ENCODE measurements at regions not wholly inside any gene's neighbourhood (a gene's known extent, or its start where the extent isn't known, plus 50 kb on each side); places are given as distances from the start of the nearest gene placed in this dataset.

DNA sequence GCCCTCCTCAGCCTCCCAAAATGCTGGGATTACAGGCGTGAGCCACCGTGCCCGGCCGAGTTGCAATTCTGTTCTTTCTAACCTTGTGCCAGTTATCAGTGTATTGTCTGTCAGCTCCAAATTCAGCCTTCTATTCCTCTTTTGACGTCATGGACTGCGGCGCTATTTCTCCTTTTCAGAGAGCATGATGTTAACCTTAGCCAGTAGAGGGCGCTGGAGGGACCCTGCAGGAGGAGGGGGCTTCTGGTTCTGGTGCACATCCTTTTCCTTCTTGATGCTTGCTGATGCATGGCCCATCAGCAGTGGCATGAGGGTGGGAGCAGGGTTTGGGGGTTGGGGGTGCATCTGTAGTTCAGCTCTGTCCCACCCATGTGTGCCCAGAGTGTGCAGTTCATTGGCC, 179.3 kb upstream of the RMST start:
- no peak for DNase-seq
- H3K27ac ChIP-seq (ENCODE audit: insufficient read depth, low read length, poor library complexity, severe bottlenecking): no peak overlapping the region
- H3K36me3 ChIP-seq (ENCODE audit: control insufficient read depth, insufficient read depth, low read length): no peaks in the 10 kb centered on the region
- no peak overlapping the region for H3K4me3 ChIP-seq (ENCODE audit: insufficient read depth, low read depth, low read length, poor library complexity, severe bottlenecking)
- H3K4me1 ChIP-seq (ENCODE audit: control insufficient read depth, insufficient read depth, low read length, poor library complexity, severe bottlenecking): no peaks in the 10 kb centered on the region
- H3K9me3 ChIP-seq (ENCODE audit: control insufficient read depth, low read length): no peaks in the 10 kb centered on the region
- no peaks in the 10 kb centered on the region for H3K27me3 ChIP-seq (replicated peaks; ENCODE audit: control insufficient read depth, insufficient read depth, low read length, poor library complexity, severe bottlenecking)

DNA sequence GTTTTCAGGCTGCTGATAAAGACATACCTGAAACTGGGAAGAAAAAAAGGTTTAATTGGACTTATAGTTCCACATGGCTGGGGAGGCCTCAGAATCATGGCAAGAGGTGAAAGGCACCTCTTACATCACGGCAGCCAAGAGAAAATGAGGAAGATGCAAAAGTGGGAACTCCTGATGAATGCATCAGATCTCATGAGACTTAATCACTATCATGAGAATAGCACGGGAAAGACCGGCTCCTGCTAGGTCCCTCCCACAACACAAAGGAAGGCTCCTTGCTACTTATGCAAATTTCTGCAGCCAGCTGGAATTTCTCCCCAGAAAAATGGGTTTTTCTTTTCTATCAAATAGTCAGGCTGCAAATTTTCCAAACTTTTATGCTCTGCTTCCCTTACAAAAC, 174.1 kb upstream of the RMST start:
- DNase-seq: no peak
- no peak overlapping the region for H3K4me3 ChIP-seq (ENCODE audit: insufficient read depth, low read depth, low read length, poor library complexity, severe bottlenecking)
- H3K36me3 ChIP-seq (ENCODE audit: control insufficient read depth, insufficient read depth, low read length): no peaks in the 10 kb centered on the region
- no peak overlapping the region for H3K27ac ChIP-seq (ENCODE audit: insufficient read depth, low read length, poor library complexity, severe bottlenecking)
- H3K9me3 ChIP-seq (ENCODE audit: control insufficient read depth, low read length): no peaks in the 10 kb centered on the region
- H3K27me3 ChIP-seq (replicated peaks; ENCODE audit: control insufficient read depth, insufficient read depth, low read length, poor library complexity, severe bottlenecking): no peaks in the 10 kb centered on the region
- H3K4me1 ChIP-seq (ENCODE audit: control insufficient read depth, insufficient read depth, low read length, poor library complexity, severe bottlenecking): no peaks in the 10 kb centered on the region

DNA sequence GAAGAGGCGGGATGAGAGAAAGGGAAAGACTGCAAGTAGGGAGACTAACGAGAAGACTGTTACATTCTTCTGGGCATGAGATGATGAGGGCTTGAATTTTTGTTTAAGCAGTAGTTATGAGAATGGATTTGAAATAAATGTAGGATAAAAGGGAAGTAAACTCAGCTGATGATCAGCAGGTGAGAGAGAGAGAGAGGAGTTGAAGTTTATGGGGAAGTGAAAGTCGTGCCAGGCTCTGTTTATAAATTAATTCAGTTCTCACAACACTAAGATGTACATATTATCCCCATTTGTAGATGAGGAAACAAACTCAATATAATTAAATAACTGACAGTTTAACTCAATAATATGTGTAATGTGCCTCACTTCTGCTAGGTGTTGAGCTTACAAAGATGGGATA, 170.0 kb upstream of the RMST start:
- Histone ChIP-seq H3K4me3 (ENCODE audit: insufficient read depth, low read depth, low read length, poor library complexity, severe bottlenecking) (no peak overlapping the region), H3K4me1 (ENCODE audit: control insufficient read depth, insufficient read depth, low read length, poor library complexity, severe bottlenecking) (no peaks in the 10 kb centered on the region), H3K9me3 (ENCODE audit: control insufficient read depth, low read length) (no peaks in the 10 kb centered on the region), H3K36me3 (ENCODE audit: control insufficient read depth, insufficient read depth, low read length) (no peaks in the 10 kb centered on the region), H3K27ac (ENCODE audit: insufficient read depth, low read length, poor library complexity, severe bottlenecking) (no peak overlapping the region), H3K27me3 (replicated peaks; ENCODE audit: control insufficient read depth, insufficient read depth, low read length, poor library complexity, severe bottlenecking) (no peaks in the 10 kb centered on the region)
- no peak for DNase-seq

DNA sequence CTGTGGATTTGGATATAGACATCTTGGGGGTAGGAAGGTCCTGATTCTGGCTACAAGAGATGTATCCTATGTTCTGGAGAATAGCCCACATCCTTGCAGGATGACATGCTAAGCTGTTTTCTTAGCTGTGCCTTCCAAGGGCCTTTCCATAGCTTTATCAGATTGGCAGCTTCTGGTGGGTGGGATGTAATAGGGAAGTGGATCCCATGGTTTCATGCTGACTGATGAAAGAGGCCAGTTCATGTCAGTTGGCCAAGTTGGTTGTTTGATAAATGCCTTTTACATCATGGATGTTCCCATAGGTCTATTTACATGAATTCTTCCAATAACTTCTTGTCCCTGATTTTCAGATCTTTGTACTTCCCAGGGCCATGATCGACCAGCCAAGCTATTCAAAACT, 169.1 kb upstream of the RMST start:
- DNase-seq: no peak
- Histone ChIP-seq H3K27ac (ENCODE audit: insufficient read depth, low read length, poor library complexity, severe bottlenecking) (no peak overlapping the region), H3K4me3 (ENCODE audit: insufficient read depth, low read depth, low read length, poor library complexity, severe bottlenecking) (no peak overlapping the region), H3K27me3 (replicated peaks; ENCODE audit: control insufficient read depth, insufficient read depth, low read length, poor library complexity, severe bottlenecking) (no peaks in the 10 kb centered on the region), H3K36me3 (ENCODE audit: control insufficient read depth, insufficient read depth, low read length) (no peaks in the 10 kb centered on the region), H3K9me3 (ENCODE audit: control insufficient read depth, low read length) (no peaks in the 10 kb centered on the region), H3K4me1 (ENCODE audit: control insufficient read depth, insufficient read depth, low read length, poor library complexity, severe bottlenecking) (no peaks in the 10 kb centered on the region)

DNA sequence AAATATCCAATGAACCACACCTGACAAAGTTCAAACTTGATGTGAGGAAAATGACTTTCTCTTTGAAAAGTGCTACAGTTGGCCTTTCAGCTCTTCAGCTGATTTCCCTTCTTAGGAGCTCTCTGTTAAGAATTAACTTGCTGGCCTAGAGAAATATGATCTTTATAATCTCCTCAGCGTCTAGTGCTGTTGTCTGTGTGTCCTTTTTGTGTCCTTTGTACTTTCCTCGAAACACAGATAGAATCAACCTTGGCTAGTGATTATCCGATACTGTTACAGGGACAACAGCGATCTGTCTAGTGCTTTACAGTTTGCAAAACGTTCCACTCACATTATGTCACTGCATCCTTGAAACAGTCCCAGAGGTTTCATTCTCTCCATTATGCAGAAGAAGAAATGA, 162.8 kb upstream of the RMST start:
- H3K9me3 ChIP-seq (ENCODE audit: control insufficient read depth, low read length): no peaks in the 10 kb centered on the region
- no peaks in the 10 kb centered on the region for H3K27me3 ChIP-seq (replicated peaks; ENCODE audit: control insufficient read depth, insufficient read depth, low read length, poor library complexity, severe bottlenecking)
- H3K36me3 ChIP-seq (ENCODE audit: control insufficient read depth, insufficient read depth, low read length): no peaks in the 10 kb centered on the region
- H3K4me1 ChIP-seq (ENCODE audit: control insufficient read depth, insufficient read depth, low read length, poor library complexity, severe bottlenecking): no peaks in the 10 kb centered on the region
- H3K27ac ChIP-seq (ENCODE audit: insufficient read depth, low read length, poor library complexity, severe bottlenecking): no peak overlapping the region
- no peak for DNase-seq
- no peak overlapping the region for H3K4me3 ChIP-seq (ENCODE audit: insufficient read depth, low read depth, low read length, poor library complexity, severe bottlenecking)

DNA sequence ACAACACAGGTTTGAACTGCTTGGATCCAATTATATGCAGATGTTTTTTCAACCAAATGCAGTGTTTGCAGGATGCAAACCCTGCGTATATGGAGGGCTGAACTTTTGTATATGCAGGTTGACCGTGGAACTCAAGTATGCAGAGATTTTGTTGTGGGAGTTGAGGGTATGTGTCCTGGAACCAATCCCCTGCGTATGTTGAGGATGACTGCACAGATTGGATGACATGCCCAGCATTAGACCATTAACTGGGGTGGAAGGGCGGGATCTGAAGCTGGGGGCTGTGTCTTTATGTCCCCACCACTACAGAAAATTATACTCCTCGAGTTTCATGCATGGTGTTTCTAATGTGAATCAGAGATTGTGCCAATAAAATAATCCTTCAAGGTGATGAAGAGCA, 162.2 kb upstream of the RMST start:
- no peaks in the 10 kb centered on the region for H3K9me3 ChIP-seq (ENCODE audit: control insufficient read depth, low read length)
- H3K36me3 ChIP-seq (ENCODE audit: control insufficient read depth, insufficient read depth, low read length): no peaks in the 10 kb centered on the region
- no peak overlapping the region for H3K27ac ChIP-seq (ENCODE audit: insufficient read depth, low read length, poor library complexity, severe bottlenecking)
- H3K4me1 ChIP-seq (ENCODE audit: control insufficient read depth, insufficient read depth, low read length, poor library complexity, severe bottlenecking): no peaks in the 10 kb centered on the region
- no peak overlapping the region for H3K4me3 ChIP-seq (ENCODE audit: insufficient read depth, low read depth, low read length, poor library complexity, severe bottlenecking)
- H3K27me3 ChIP-seq (replicated peaks; ENCODE audit: control insufficient read depth, insufficient read depth, low read length, poor library complexity, severe bottlenecking): no peaks in the 10 kb centered on the region
- no peak for DNase-seq

DNA sequence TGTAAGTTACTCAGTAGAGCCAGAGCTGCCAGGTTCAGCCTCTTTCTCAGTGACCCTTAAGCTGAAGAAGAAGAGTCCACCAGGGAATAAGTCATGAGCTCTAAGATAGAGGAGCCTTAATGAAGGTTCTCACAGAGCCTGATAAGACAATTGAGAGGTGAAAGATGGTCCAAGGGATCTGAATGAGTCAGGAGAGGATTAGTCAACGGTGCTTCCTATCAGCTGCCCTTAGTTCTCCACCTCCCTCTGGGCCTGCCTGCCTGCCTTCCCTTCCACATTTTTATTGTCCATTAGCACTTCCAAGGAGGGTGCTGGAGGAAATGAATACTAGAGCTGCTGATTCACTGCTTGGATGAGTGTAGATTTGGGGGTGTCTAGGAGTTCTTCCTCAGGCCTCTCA, 161.7 kb upstream of the RMST start:
- Histone ChIP-seq H3K27ac (ENCODE audit: insufficient read depth, low read length, poor library complexity, severe bottlenecking) (no peak overlapping the region), H3K4me1 (ENCODE audit: control insufficient read depth, insufficient read depth, low read length, poor library complexity, severe bottlenecking) (no peaks in the 10 kb centered on the region), H3K36me3 (ENCODE audit: control insufficient read depth, insufficient read depth, low read length) (no peaks in the 10 kb centered on the region), H3K4me3 (ENCODE audit: insufficient read depth, low read depth, low read length, poor library complexity, severe bottlenecking) (no peak overlapping the region), H3K9me3 (ENCODE audit: control insufficient read depth, low read length) (no peaks in the 10 kb centered on the region), H3K27me3 (replicated peaks; ENCODE audit: control insufficient read depth, insufficient read depth, low read length, poor library complexity, severe bottlenecking) (no peaks in the 10 kb centered on the region)
- DNase-seq: no peak

DNA sequence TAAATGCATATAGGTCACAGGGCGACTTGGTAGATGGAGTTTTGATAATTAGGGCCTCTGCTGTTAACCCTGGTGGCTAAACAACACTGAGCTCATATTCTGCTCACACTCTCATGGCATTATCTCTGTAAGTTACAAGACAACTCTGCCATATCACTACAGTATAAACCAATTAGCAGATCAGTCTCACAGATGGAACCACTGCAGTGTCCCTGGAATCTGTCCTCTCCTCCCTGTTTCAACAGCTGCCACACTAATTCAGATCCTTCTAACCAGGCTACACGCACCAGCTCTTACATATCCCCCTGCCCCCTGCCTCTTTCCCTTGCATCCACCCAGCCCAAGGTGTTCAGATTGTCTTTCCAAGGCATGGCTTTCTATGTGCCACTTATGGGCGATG, 161.0 kb upstream of the RMST start:
- H3K27me3 ChIP-seq (replicated peaks; ENCODE audit: control insufficient read depth, insufficient read depth, low read length, poor library complexity, severe bottlenecking): no peaks in the 10 kb centered on the region
- H3K9me3 ChIP-seq (ENCODE audit: control insufficient read depth, low read length): no peaks in the 10 kb centered on the region
- H3K4me3 ChIP-seq (ENCODE audit: insufficient read depth, low read depth, low read length, poor library complexity, severe bottlenecking): no peak overlapping the region
- no peak for DNase-seq
- H3K27ac ChIP-seq (ENCODE audit: insufficient read depth, low read length, poor library complexity, severe bottlenecking): no peak overlapping the region
- H3K36me3 ChIP-seq (ENCODE audit: control insufficient read depth, insufficient read depth, low read length): no peaks in the 10 kb centered on the region
- H3K4me1 ChIP-seq (ENCODE audit: control insufficient read depth, insufficient read depth, low read length, poor library complexity, severe bottlenecking): no peaks in the 10 kb centered on the region

DNA sequence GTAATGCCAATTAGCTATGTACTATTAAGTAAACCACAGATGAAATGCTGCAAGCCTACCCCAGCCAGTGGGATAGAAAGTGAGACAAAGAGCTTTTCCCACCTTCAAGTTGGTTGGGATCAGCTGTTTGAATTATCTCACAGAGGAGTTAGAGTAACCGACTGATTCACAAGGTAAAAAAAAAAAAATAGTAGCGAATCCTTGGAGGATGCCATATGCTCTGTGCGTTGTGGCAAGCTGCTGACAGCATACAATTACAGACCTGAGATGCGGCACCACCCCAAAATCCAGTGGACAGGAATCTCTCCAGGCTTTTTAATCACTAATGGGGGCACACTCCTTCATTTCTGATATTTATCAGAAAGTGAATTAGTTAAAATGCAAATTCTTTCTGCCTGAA, 157.0 kb upstream of the RMST start:
- no peak for DNase-seq
- H3K9me3 ChIP-seq (ENCODE audit: control insufficient read depth, low read length): no peaks in the 10 kb centered on the region
- no peak overlapping the region for H3K4me3 ChIP-seq (ENCODE audit: insufficient read depth, low read depth, low read length, poor library complexity, severe bottlenecking)
- no peaks in the 10 kb centered on the region for H3K36me3 ChIP-seq (ENCODE audit: control insufficient read depth, insufficient read depth, low read length)
- no peak overlapping the region for H3K27ac ChIP-seq (ENCODE audit: insufficient read depth, low read length, poor library complexity, severe bottlenecking)
- no peaks in the 10 kb centered on the region for H3K4me1 ChIP-seq (ENCODE audit: control insufficient read depth, insufficient read depth, low read length, poor library complexity, severe bottlenecking)
- H3K27me3 ChIP-seq (replicated peaks; ENCODE audit: control insufficient read depth, insufficient read depth, low read length, poor library complexity, severe bottlenecking): no peaks in the 10 kb centered on the region

DNA sequence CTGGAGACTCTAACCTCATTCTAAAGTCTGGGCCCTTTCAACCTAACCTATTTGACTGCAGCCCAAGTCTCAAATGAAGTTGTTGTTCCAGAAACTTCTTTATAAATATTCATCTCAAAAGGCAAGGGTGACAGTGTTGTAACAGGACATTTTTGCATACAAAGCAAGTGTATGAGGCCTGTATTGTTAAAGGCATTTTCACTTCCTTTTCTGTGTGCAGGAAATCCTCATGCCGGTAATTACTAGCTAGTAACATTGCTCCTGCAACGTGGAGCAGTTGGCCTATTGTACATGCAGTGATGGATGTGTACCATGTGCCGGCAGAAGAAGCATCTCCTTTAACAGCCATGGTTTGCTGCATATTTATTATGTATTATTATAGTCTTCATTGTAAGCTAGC, 156.5 kb upstream of the RMST start:
- no peak overlapping the region for H3K27ac ChIP-seq (ENCODE audit: insufficient read depth, low read length, poor library complexity, severe bottlenecking)

DNA sequence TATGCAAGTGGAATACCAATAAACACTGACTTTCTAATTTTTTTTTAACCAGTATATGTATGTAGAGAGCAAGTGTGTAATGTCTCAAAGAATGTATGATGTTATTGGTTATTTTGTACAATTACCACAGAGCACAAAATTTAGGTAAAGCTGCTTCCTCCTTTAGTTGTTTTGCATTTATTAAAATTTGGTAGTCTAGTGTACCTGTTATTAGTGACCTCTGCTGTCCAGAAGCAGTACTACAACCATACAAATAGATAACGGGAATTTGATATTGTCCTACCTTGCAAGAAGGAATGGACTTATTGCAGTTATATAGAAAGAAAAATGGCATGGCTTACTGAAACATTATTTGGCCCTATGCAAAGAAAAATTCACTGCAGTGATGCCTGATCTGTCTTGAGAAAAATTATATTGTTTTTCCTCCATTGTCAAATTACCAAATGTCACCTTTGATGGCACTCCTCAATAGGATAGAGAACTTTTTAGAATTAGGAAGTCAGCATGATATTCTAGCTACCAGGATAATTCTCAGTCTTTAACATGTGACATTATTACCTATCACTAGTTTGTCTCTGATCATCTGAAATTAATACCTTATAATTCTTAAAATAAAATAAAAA, 153.9 kb upstream of the RMST start:
- no peak for DNase-seq
- Histone ChIP-seq H3K9me3 (ENCODE audit: control insufficient read depth, low read length) (no peaks in the 10 kb centered on the region), H3K4me3 (ENCODE audit: insufficient read depth, low read depth, low read length, poor library complexity, severe bottlenecking) (no peak overlapping the region), H3K4me1 (ENCODE audit: control insufficient read depth, insufficient read depth, low read length, poor library complexity, severe bottlenecking) (no peaks in the 10 kb centered on the region), H3K36me3 (ENCODE audit: control insufficient read depth, insufficient read depth, low read length) (no peaks in the 10 kb centered on the region), H3K27me3 (replicated peaks; ENCODE audit: control insufficient read depth, insufficient read depth, low read length, poor library complexity, severe bottlenecking) (no peaks in the 10 kb centered on the region), H3K27ac (ENCODE audit: insufficient read depth, low read length, poor library complexity, severe bottlenecking) (no peak overlapping the region)

More for the DNA sequence above, 156.5 kb upstream of the RMST start:
- no peak for DNase-seq
- Histone ChIP-seq H3K36me3 (ENCODE audit: control insufficient read depth, insufficient read depth, low read length) (no peaks in the 10 kb centered on the region), H3K4me1 (ENCODE audit: control insufficient read depth, insufficient read depth, low read length, poor library complexity, severe bottlenecking) (no peaks in the 10 kb centered on the region), H3K27me3 (replicated peaks; ENCODE audit: control insufficient read depth, insufficient read depth, low read length, poor library complexity, severe bottlenecking) (no peaks in the 10 kb centered on the region), H3K9me3 (ENCODE audit: control insufficient read depth, low read length) (no peaks in the 10 kb centered on the region), H3K4me3 (ENCODE audit: insufficient read depth, low read depth, low read length, poor library complexity, severe bottlenecking) (no peak overlapping the region)

Measured in effector memory CD4-positive, alpha-beta T cell (primary cell).